ENCODE measurements at regions not wholly inside any gene's neighbourhood (a gene's known extent, or its start where the extent isn't known, plus 50 kb on each side); places are given as distances from the start of the nearest gene placed in this dataset.

DNA sequence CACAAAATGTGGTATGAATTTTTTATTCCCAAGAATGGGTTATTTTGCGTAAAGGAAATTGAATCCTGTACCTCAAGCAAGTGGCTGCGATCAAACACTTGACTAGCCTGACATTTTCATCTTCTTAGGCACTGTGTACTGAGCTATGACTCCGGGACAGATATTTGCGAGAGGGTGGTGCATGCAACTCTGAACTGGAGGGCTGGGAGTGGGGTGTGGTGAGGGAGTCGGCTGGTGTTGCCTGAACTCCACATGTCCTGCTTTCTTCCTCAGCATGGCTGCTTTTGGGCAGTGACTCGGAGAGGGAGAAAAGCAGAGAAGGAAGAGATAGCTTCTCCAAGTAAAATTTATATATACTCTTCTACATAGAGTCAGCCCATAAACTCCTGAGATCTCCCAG, 68.5 kb upstream of the GATB start:
- TF ChIP-seq, protein P1, sequence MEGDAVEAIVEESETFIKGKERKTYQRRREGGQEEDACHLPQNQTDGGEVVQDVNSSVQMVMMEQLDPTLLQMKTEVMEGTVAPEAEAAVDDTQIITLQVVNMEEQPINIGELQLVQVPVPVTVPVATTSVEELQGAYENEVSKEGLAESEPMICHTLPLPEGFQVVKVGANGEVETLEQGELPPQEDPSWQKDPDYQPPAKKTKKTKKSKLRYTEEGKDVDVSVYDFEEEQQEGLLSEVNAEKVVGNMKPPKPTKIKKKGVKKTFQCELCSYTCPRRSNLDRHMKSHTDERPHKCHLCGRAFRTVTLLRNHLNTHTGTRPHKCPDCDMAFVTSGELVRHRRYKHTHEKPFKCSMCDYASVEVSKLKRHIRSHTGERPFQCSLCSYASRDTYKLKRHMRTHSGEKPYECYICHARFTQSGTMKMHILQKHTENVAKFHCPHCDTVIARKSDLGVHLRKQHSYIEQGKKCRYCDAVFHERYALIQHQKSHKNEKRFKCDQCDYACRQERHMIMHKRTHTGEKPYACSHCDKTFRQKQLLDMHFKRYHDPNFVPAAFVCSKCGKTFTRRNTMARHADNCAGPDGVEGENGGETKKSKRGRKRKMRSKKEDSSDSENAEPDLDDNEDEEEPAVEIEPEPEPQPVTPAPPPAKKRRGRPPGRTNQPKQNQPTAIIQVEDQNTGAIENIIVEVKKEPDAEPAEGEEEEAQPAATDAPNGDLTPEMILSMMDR (IDR thresholded peaks at IDR 0.05), result no peak
- TF ChIP-seq POLR2A (IDR thresholded peaks at IDR 0.05), result no peak
- TF ChIP-seq POLR2AphosphoS5 (IDR thresholded peaks at IDR 0.05; ENCODE audit: insufficient read depth in 1 of 2, low read depth in 1 of 2), result no peak

Measured in vagina (tissue), 2 donors.